NCI-H774 (cell line): ENCODE measurements at regions not wholly inside any gene's neighbourhood (a gene's known extent, or its start where the extent isn't known, plus 50 kb on each side); places are given as distances from the start of the nearest gene placed in this dataset.
"Not testable (repeated sequence)": the region's sequence is repeated elsewhere in the genome, so short reads cannot be mapped to it uniquely, and the experiment has no call there.

Source experiments
- DNase-seq: peaks from one replicate; lab custom pipeline; 2025; lab: John Stamatoyannopoulos, UW

DNA sequence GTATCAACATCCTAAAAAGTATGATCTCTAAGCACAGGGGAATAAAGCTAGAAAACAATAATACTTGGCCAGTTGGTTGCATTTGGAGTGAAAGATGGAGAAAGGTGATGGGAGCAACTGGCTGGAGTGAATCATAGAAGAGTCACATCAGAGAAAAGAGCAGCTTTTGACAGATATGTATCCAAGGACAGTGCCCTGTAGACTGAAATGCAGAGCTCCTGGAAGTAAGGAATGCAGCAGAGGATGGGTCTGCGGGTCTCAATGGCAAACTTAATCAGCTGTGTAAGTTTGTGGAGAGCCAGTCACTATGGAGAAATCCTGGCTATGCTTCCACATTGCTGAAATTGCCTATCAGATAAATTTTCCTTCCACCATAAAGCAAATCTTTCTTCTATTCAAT is 218.1 kb upstream of the PRNP start:
- DNase-seq, result no peak

DNA sequence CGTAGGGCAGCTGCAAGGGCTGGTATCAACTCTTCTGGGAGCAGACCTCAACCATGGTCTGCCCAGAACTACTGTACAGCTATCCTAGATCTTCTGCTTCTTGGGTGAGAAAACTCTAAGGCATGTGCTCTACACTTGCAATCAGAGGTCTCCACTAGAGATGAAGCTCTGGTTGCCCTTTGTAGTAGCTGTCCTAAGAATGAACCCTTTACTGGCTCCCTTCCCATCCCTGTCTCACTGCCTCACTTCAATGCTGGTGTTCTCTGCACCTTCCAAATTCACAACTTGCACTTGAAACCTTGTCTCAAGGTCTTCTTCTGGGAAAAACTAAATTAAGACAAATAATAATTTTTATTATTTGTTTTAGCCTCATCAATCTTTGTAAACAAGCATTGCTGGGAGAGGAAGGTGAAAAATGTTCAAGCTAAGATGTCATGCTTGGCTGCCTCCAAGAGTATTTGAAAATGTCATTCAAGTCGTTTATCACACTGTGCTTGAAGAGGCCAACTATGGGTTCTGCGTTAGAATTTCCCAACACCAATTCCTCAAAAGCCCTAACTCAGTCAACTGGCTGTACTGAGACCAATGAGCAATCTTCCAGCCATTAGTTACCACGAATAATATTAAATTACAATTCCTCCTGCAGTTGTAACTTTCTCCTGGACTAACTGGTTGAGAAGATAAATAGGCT is 216.9 kb upstream of the ADRA1D start:
- no peak for DNase-seq

DNA sequence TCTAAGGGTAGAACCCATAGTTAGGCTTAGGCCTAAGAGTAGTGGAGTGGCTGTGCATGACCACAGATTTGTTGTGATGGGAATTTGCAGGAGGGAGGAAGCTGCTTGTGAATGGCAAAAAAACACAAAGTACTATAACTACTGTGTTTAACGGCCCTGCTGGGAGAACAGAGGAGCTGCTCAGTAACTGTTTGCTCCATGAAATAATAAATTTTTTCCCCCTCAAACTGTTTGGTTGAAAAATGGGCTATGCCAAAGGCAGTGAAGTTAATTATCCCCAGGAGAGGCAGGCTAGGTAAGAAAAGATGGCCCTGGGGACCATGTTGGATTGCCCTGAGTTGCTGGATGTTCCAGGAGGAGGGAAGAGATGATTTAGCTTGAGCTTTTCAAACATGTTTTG is 216.1 kb upstream of the ADRA1D start:
- no peak for DNase-seq

- DNase-seq, result not testable (repeated sequence)
Measured at GRCh38 chr20:4462801-4463200, 213.7 kb upstream of the ADRA1D start.

DNA sequence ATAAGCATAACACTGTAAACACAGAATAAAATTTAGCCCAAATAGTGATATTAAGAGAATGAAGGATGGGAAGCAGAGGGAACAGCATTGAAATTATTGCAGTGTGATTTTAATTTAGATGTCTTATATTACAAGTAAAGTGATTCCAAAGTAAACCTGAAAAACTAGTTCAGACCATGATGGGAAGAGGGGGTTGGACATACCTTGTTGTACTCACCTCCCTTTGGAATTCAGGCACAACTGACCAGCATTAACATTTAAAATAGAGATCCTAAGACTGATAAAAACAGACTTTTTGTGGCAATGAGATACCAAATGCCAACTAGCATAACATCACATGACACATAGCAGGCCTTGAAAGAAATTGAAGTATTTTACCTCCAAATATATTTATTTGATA is 210.0 kb upstream of the ADRA1D start:
- no peak for DNase-seq

DNA sequence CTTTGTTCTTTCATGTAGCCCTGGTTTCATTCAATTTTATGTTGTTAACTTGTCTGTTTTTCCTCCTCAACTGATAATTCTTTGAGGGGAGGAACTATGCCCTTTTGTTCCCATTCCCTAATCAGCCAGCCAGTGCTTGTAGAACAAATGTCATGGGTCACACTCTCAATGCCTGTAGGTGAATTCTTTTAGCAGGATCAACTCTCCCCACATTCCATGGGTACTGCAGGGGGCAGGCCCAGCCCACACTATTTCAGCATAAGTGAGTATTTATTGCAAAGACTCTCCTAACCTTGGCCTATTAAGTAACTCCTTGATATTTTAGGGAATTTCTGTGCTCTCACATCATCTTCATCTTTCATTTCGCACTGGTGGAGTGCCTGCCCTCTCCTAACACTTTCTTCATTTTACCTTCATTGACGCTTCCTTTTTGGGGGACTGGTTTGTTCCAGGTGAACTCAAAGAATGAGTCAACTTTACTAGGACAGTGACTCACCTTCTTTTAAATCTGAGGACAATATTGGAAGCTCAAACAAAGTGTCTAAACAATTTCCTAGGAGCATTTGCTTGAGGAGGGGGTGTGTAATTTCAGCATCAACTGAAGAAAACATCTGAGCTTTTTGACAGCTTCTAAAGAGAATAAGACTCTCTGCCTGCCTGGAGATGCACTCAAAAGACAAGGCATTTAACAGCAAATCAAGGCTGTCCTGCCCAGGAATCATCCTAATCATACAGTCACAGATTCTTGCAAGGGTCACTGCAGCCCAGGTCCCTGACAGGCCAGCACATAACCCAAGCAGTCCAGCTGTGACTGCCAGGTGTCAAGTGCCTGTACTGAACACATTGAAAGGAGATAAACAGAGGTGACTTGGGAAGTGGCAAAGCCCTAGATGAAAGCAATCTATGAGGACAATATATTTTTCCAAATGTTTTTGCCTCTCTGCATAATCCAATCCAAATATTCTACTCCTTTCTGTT is 208.8 kb upstream of the ADRA1D start:
- DNase-seq, result no peak

DNA sequence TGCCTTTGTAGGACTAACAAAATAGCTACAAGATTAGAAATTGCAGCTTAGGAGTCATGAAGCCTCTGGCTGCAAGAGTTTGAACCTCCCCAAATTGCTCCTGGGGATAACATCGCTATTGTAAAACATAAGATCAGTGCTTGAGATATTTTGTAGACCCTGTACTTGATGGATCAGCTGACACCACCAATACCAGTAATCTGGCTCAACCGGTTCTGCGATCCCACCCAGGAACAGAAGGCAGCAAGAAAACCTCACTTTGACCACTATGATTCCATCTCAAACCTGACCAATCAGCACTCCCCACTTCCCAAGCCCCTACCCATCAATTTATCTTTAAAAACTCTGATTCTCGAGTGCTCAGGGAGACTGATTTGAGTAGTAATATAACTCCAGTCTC is 206.9 kb upstream of the ADRA1D start:
- DNase-seq, result no peak

DNA sequence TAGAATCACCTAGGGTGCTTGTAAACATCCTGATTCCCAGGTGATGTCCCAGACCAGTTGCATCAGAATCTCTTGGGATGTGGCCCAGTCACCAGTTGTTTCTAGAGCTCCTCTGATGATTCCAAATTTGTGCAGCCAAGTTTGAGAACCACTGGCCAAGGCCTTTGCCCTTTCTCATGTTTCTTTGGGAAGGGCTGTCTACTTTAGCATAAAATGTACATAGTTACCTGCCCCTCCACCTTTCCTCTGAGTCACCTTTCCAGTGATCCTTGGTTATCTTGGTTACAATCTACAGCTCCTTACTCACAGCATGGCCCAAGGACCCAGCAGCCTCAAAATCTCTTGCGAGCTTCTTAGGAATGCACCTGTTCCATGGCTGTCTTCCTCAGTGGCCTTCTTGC is 206.2 kb upstream of the ADRA1D start:
- DNase-seq, result no peak

GRCh38 chr20:4454111-4454510 is 205.0 kb upstream of the ADRA1D start:
- DNase-seq, result no peak

- DNase-seq, result no peak
Measured at GRCh38 chr20:4453359-4453758, 204.3 kb upstream of the ADRA1D start.

GRCh38 chr20:4451487-4452081 is 202.5 kb upstream of the ADRA1D start:
- DNase-seq, result no peak

- DNase-seq, result no peak
Measured at GRCh38 chr20:4449957-4450715, 201.0 kb upstream of the ADRA1D start.

- DNase-seq, result no peak
Measured at GRCh38 chr20:4445784-4446183, 196.7 kb upstream of the ADRA1D start.

GRCh38 chr20:4445331-4445730 is 196.2 kb upstream of the ADRA1D start:
- no peak for DNase-seq

- no peak for DNase-seq
Measured at GRCh38 chr20:4444404-4444803, 195.3 kb upstream of the ADRA1D start.

- DNase-seq, result no peak
Measured at GRCh38 chr20:4443016-4443415, 193.9 kb upstream of the ADRA1D start.

DNA sequence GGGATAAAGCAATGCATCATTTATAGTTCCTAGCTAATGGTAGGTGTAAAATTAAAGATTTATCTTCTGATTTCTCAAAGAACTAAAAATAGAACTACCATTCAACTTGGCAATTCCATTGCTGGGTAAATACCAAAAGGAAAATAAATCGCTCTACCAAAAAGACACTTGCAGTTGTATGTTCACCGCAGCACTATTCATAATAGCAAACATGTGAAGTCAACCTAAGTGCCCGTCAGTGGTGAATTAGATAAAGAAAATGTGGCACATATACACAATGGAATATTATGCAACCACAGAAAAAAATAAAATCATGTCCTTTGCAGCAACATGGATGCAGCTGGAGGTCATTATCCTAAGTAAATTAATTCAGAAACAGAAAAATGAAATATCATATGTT is 192.8 kb upstream of the ADRA1D start:
- DNase-seq, result no peak

GRCh38 chr20:4441191-4441590 is 192.1 kb upstream of the ADRA1D start:
- no peak for DNase-seq

DNA sequence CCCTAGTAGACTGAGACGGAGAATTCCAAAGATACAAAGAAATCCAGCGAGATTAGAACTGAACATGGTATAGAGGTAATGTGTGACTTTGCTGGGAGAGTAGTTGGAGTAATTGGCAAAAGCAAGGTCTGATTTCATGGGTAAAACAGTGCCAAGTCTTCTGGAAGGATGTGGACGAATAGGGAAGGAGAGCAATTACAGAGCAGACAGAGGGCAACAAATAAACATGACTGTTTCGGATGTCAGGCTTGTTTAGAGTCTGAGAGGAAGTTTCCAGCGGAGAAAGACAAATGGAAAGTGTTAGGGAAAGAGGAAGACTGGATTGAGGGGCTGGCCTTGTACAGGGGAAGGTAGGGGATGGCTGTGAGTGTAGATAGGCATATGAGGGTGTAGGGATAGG is 190.4 kb upstream of the ADRA1D start:
- DNase-seq, result no peak

GRCh38 chr20:4437131-4437530 is 188.0 kb upstream of the ADRA1D start:
- no peak for DNase-seq

DNA sequence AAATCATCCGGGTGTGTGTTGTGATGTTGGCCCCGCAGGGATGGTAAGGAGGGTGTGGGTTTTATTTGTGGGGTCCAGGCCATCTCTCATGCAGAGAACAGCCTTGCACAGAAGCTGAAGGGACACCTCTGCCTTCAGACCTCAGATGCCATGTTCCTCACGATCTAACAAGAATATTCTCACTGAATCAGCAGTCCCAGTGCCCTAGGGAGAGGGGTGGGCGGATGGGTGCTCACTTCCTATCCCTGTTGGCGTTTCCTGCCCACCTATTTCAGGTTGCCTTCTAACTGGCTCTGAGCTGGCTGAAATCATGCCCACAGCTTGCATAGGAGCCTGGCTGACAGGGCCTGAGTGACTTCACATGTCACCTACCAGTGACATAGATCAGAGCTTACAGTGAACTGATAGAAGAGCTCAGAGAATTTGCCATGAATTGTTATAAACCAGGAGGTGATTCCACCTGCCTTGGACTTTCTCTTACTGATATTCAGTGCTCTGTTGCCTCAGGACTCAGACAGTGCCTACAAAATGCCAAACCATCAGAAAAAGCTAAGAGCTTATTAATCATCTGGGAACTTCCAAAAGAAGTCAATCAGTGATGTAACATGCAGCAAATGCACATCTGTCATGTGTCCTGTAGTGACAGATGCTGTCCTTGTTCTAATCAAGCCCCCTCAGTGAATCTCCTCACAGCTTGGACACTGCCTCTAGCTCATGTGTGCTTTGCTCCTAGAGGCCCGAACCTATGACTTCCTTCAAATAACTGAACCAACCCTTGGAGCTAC is 186.8 kb upstream of the ADRA1D start:
- no peak for DNase-seq
